GM19395 (cell line): ENCODE measurements at regions not wholly inside any gene's neighbourhood (a gene's known extent, or its start where the extent isn't known, plus 50 kb on each side); places are given as distances from the start of the nearest gene placed in this dataset.
"Not testable (repeated sequence)": the region's sequence is repeated elsewhere in the genome, so short reads cannot be mapped to it uniquely, and the experiment has no call there.

Experiments used
- ATAC-seq: cut with Tn5 transposase; IDR thresholded peaks from one replicate; pipeline ENCODE4 v1.9.1; 2021; ENCODE audit warnings: mild to moderate bottlenecking, moderate library complexity; ENCODE audit not compliant: unreplicated experiment

GRCh38 chr9:64370344-64370743 is 914.7 kb downstream of the FOXD4L5 start:
- not testable (repeated sequence) for ATAC-seq

GRCh38 chr9:64369644-64370043 is 915.4 kb downstream of the FOXD4L5 start:
- ATAC-seq = not testable (repeated sequence)

DNA sequence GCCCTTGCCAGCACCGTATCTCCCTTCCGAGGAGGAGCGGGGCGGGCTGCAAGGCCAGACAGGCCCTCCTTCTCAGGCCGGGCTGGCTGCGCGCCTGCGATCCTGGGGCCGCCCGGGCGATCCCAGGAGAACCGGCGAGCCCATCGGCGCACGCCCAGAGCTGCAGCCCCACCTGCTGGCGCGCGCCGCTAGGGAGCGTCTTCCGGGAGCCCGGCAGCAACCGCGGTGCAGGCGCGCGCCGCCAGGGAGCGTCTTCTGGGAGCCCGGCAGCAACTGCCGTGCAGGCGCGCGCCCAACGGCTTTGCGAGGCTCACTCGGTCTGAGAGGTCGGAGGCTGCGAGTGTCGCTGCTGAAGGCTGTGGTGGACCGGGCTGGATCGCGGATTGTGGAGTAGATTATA is 915.9 kb downstream of the FOXD4L5 start:
- peak; percentile 100 for ATAC-seq

DNA sequence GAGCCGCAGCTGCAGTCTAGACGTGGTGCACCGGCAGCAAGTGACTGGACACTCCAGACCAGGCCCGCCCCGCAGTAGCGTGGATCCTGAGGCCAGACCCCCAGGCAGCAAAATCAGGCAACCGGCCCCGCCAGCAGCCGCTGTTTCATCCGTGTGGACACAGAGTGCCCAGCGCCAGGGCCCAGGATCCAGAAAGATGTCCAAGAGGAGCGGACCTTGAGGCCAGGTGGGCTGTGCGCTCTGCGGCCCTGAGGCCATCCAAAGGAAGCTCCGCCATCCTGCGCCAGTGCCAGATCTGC is 916.4 kb downstream of the FOXD4L5 start:
- ATAC-seq = not testable (repeated sequence)

DNA sequence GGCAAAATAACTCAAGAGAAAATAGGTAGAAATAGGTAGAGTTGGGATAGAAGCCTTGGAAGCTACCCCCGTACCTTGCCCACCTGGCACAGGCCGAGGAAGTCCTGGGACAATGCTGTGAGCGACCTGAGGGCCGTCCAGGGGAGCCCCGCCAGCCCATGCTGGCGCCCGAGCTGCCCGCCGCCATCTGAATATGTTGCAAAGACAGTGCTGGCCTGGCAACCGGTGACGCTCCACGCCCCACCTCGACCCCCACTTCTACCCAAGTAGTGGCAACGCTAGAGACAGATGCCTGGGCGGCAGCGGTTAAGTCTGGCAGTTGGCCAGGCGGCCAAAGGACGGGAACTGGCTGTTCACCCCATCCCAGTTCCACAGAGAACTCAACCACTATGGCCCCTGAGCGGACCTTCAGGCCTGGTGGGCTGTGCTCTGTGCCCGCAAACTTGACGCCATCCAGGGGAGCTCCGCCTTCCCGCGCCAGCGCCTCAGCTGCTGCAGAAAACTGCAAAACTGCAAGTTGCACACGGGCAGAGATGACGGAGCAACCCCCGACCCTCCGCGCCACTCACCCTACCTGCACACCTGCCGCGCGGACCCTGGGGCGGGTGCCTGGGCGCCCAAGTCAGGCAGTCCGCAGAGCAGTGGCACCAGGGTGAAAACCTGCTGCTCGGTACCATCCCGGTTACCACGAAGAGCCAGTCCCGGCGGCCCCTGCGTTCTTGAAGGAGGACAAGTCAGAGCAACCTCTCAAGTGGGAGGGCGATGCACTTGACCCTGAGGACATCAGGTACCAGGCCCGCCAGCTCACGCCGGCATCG is 917.0 kb downstream of the FOXD4L5 start:
- not testable (repeated sequence) for ATAC-seq
